ENCODE measurements at regions not wholly inside any gene's neighbourhood (a gene's known extent, or its start where the extent isn't known, plus 50 kb on each side); places are given as distances from the start of the nearest gene placed in this dataset.

- TF ChIP-seq CTCF (conservative IDR thresholded peaks at IDR 0.05; ENCODE audit: low read depth, low read length): no peak
- no peak overlapping the region for H3K4me3 ChIP-seq (ENCODE audit: low read depth, low read length)
- no peak for DNase-seq (ENCODE audit: low read depth)
Observed at GRCh38 chr14:61104358-61104757, 123.3 kb downstream of the SLC38A6 start.

GRCh38 chr14:61103541-61104339 is 122.7 kb downstream of the SLC38A6 start:
- TF ChIP-seq CTCF (conservative IDR thresholded peaks at IDR 0.05; ENCODE audit: low read depth, low read length): no peak
- no peak overlapping the region for H3K4me3 ChIP-seq (ENCODE audit: low read depth, low read length)
- DNase-seq (ENCODE audit: low read depth): peak; percentile 78

GRCh38 chr14:61102549-61103466 is 121.8 kb downstream of the SLC38A6 start:
- no peak overlapping the region for H3K4me3 ChIP-seq (ENCODE audit: low read depth, low read length)
- DNase-seq (ENCODE audit: low read depth): no peak
- no peak for TF ChIP-seq CTCF (conservative IDR thresholded peaks at IDR 0.05; ENCODE audit: low read depth, low read length)
